HUES64 (cell line): ENCODE measurements at regions not wholly inside any gene's neighbourhood (a gene's known extent, or its start where the extent isn't known, plus 50 kb on each side); places are given as distances from the start of the nearest gene placed in this dataset.
"Not testable (repeated sequence)": the region's sequence is repeated elsewhere in the genome, so short reads cannot be mapped to it uniquely, and the experiment has no call there.

Source experiments
- H3K27ac ChIP-seq: 2 replicates; pipeline ENCODE4 v1.7.0; 2013; ENCODE audit warnings: low read depth, low read length, inconsistent platforms
- H3K27me3 ChIP-seq: 2 replicates; pipeline ENCODE4 v1.6.1; 2013; ENCODE audit warnings: mild to moderate bottlenecking, low read length; ENCODE audit not compliant: insufficient read depth
- H3K36me3 ChIP-seq: 2 replicates; pipeline ENCODE4 v1.6.1; 2013; ENCODE audit warnings: mild to moderate bottlenecking, low read length; ENCODE audit not compliant: insufficient read depth
- H3K4me1 ChIP-seq: 2 replicates; pipeline ENCODE4 v1.6.1; 2013; ENCODE audit warnings: mild to moderate bottlenecking, low read length, moderate library complexity; ENCODE audit not compliant: insufficient read depth
- H3K4me3 ChIP-seq: 2 replicates; pipeline ENCODE4 v1.5.1; 2013; ENCODE audit warnings: mild to moderate bottlenecking, low read length, moderate library complexity
- H3K9ac ChIP-seq: 2 replicates; pipeline ENCODE4 v1.6.1; 2013; ENCODE audit warnings: mild to moderate bottlenecking, low read depth, low read length
- H3K9me3 ChIP-seq: 2 replicates; pipeline ENCODE4 v1.6.1; 2013; ENCODE audit warnings: low read depth, low read length; ENCODE audit not compliant: insufficient read depth
- WGBS: fragments of 150-250, 120-280 bp; methylation state at CpG from one replicate; pipeline ENCODE4 v1.1.7; 2013; ENCODE audit warnings: missing lambda C conversion rate; 5-methylcytosine and 5-hydroxymethylcytosine counted together

DNA sequence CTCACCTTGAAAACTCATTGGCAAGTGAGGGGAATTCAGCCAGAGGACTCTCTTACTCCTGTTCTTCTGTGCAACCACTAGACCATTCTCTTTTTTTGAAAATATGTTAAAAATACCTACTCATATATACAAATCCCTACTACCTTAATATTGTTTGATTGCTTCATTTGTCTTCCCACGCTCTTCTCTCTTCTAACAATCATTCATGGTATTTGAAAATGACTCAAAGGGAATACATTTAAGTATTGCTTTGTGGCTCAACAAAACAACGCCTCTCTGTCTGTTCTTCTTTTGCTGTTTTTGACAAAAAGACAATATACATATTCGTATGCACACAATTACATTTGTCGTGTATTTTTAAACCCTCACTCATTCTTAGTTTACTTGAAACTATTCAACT, 589.4 kb downstream of the ANKRD50 start:
- H3K27ac ChIP-seq: no peak overlapping the region
- no peak overlapping the region for H3K4me3 ChIP-seq
- H3K4me1 ChIP-seq: no peaks in the 10 kb centered on the region
- H3K36me3 ChIP-seq: no peaks in the 10 kb centered on the region
- no peak overlapping the region for H3K9ac ChIP-seq
- 92% methylated on average over 4 of the region's 4 CpGs for WGBS
- H3K27me3 ChIP-seq: no peaks in the 10 kb centered on the region
- no peaks in the 10 kb centered on the region for H3K9me3 ChIP-seq

DNA sequence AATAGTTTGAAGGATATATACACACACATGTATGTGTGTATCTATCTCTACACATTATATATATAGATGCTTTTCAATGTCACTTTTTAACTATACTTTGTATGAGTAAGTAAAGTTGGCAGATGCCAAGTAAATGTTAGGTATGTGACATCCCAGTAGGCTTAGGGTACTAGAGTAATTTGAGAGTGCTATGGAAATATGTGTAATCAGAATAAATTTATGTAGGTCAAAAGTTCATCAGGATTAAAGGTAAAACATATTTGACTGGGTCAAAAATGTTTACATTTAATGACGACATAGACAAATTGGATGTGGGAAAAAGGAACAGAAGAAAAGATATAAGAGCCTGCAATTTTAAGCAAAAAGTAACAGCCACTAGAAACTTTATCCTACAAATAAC, 588.8 kb downstream of the ANKRD50 start:
- no peak overlapping the region for H3K27ac ChIP-seq
- H3K4me1 ChIP-seq: no peaks in the 10 kb centered on the region
- 100% methylated on average over 1 of the region's 1 CpG for WGBS
- no peak overlapping the region for H3K4me3 ChIP-seq
- H3K9me3 ChIP-seq: no peaks in the 10 kb centered on the region
- no peaks in the 10 kb centered on the region for H3K36me3 ChIP-seq
- H3K27me3 ChIP-seq: no peaks in the 10 kb centered on the region
- no peak overlapping the region for H3K9ac ChIP-seq

DNA sequence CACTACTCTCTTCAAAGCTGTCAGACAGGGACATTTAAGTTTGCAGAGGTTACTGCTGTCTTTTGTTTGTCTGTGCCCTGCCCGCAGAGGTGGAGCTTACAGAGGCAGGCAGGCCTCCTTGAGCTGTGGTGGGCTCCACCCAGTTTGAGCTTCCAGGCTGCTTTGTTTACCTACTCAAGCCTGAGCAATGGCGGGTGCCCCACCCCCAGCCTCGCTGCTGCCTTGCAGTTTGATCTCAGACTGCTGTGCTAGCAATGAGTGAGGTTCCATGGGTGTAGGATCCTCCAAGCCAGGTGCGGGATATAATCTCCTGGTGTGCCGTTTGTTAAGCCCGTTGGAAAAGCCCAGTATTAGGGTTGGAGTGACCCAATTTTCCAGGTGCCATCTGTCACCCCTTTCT, 581.2 kb downstream of the ANKRD50 start:
- H3K27me3 ChIP-seq, H3K27ac ChIP-seq, H3K36me3 ChIP-seq, H3K9ac ChIP-seq, H3K4me3 ChIP-seq, H3K4me1 ChIP-seq: not testable (repeated sequence)
- H3K9me3 ChIP-seq: peaks cover 24% of the 10 kb centered on the region
- 93% methylated on average over 6 of the region's 6 CpGs for WGBS

DNA sequence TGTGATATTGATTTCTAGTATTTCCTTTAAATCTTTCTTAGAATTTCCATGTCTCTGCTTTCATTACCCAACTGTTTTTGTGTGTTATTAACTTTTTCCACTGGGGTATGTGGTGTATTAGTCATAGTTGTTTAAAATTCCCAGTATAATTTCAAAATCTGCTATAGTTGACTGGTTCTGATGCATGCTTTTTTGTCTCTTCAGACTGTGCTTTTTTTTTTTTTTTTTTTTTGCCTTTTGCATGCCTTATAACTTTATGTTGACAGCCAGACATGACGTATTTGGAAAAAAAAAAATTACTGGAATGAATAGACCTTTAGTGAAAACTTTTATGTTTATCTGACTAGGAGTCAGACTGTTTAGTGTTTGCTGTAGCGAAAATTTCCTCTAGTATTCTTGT, 580.4 kb downstream of the ANKRD50 start:
- no peak overlapping the region for H3K4me3 ChIP-seq
- no peaks in the 10 kb centered on the region for H3K27me3 ChIP-seq
- H3K27ac ChIP-seq: no peak overlapping the region
- peaks cover 24% of the 10 kb centered on the region for H3K9me3 ChIP-seq
- H3K9ac ChIP-seq: no peak overlapping the region
- WGBS: 70% methylated on average over 2 of the region's 2 CpGs
- H3K36me3 ChIP-seq: no peaks in the 10 kb centered on the region
- no peaks in the 10 kb centered on the region for H3K4me1 ChIP-seq

DNA sequence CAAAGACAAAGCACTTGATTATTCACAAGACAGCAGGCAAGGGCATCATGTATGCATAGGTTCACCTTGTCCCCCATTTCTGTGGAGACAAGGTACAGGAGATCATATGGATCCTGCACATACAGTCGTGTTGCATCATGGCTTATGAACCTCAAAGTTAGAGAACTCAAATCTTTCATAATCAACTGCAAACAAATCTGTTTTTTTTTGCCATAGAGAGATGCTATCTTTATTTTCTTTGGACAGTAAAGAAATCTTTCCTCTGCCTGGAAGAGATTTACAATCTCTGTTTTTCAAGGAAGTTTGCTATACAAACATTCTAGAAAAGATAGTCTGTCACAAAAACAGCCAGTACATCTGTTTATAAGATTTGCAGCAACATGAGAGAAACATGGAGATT, 578.8 kb downstream of the ANKRD50 start:
- H3K4me3 ChIP-seq: no peak overlapping the region
- peaks cover 24% of the 10 kb centered on the region for H3K9me3 ChIP-seq
- no peaks in the 10 kb centered on the region for H3K27me3 ChIP-seq
- H3K9ac ChIP-seq: no peak overlapping the region
- no peaks in the 10 kb centered on the region for H3K4me1 ChIP-seq
- H3K27ac ChIP-seq: no peak overlapping the region
- no peaks in the 10 kb centered on the region for H3K36me3 ChIP-seq
- 82% methylated on average over 1 of the region's 1 CpG for WGBS

DNA sequence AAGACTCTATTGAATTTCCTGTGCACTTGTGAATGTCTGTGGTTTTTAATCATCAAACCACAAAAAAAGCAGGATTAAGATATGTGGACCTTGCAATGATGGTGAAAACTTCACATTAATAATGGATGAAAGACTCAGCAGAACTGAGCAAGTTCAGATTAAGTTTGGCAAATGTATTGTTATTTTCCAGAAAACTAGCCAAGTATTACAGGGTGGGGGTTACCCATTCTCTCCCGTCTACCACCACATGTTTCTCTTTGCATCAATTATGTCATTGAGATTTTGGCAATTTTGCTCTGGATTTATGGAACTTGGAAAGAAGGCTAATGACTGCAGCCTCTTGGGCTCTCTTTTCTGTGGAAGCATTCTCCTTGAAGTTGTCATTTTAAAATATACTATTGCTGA, 577.1 kb downstream of the ANKRD50 start:
- Histone ChIP-seq H3K36me3 (no peaks in the 10 kb centered on the region), H3K9ac (no peak overlapping the region), H3K27ac (no peak overlapping the region), H3K27me3 (no peaks in the 10 kb centered on the region), H3K9me3 (peaks cover 24% of the 10 kb centered on the region), H3K4me3 (no peak overlapping the region), H3K4me1 (no peaks in the 10 kb centered on the region)
- 88% methylated on average over 1 of the region's 1 CpG for WGBS

DNA sequence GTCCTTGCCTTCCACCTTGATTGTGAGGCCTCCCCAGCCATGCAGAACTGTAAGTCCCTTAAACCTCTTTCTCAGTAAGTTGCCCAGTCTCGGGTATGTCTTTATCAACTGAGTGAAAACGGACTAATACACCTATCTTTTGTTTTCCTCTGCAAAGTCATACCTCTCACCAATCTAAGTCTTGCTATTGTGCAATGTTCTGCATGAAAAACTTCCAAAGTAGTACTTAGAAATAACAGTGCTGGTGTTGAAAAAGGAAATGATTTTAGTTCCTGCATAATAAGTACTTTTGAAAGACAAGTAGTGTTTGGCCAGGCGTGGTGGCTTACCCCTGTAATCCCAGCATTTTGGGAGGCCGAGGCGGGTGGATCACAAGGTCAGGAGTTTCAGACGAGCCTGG, 573.5 kb downstream of the ANKRD50 start:
- H3K4me1 ChIP-seq: no peaks in the 10 kb centered on the region
- H3K9me3 ChIP-seq: no peaks in the 10 kb centered on the region
- no peak overlapping the region for H3K27ac ChIP-seq
- no peak overlapping the region for H3K4me3 ChIP-seq
- WGBS: 96% methylated on average over 6 of the region's 6 CpGs
- H3K27me3 ChIP-seq: no peaks in the 10 kb centered on the region
- H3K9ac ChIP-seq: no peak overlapping the region
- no peaks in the 10 kb centered on the region for H3K36me3 ChIP-seq

DNA sequence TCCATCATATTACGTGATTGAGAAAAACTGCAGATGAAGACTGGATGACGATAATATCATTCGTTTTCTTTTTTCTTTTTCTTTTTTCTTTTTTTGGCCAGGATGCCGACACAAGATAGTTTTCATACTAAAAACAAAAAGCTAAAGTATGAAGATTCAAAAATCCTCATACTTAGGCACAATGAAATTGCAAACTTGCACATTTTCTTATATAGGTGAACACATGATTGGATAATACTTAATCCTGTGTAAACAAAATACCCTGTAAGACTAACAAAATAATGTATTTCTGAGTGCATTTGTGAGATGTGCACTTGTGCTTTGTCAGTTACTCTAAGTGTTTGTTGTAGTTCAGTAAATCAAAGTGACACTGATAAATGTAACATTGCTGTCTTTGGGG, 568.9 kb downstream of the ANKRD50 start:
- Histone ChIP-seq H3K27ac (no peak overlapping the region), H3K9ac (no peak overlapping the region), H3K4me1 (no peaks in the 10 kb centered on the region), H3K9me3 (no peaks in the 10 kb centered on the region), H3K4me3 (no peak overlapping the region), H3K27me3 (no peaks in the 10 kb centered on the region), H3K36me3 (no peaks in the 10 kb centered on the region)
- 98% methylated on average over 4 of the region's 4 CpGs for WGBS

DNA sequence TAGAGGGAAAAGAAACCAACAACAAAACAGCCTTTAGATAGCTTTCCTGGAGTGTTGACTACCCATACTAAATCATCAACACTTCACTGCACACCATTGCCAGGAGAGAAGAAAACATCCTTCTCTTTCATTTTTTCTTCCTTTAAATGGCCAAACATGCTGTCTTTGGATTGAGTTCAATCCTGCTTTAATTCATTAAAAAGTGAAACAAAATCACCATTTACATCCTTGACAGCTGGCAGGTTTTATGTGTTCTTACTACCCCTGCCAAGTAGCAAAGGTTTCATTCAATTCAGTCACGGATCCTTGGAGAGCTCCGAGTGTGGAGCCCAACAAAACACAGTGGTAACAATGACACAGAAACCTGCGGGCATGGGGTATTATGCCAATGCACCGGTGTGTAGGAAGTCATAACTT, 568.3 kb downstream of the ANKRD50 start:
- Histone ChIP-seq H3K4me3 (no peak overlapping the region), H3K9ac (no peak overlapping the region), H3K27me3 (no peaks in the 10 kb centered on the region), H3K4me1 (no peaks in the 10 kb centered on the region), H3K36me3 (no peaks in the 10 kb centered on the region), H3K27ac (no peak overlapping the region), H3K9me3 (no peaks in the 10 kb centered on the region)
- 97% methylated on average over 4 of the region's 4 CpGs for whole genome bisulfite sequencing

DNA sequence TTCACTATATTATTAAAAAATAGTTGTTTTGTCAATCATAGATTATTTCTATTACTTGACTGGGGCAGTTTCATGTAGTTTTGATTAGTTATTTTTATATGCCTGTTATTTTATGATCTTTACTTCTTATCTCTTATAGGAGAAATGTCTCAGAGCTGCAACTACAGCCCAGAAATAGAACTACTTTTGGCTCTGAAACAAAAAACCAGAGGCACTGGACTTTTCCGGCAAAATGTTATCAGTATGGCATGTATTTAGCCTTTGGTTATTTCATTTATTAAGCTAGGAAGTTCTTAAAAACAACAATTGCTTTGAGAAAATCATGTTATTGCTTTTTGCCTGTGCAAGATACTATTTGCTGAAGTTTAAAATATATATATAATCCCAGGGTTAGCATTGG, 566.5 kb downstream of the ANKRD50 start:
- Histone ChIP-seq H3K4me3 (no peak overlapping the region), H3K9ac (no peak overlapping the region), H3K27me3 (no peaks in the 10 kb centered on the region), H3K36me3 (no peaks in the 10 kb centered on the region), H3K4me1 (no peaks in the 10 kb centered on the region), H3K9me3 (no peaks in the 10 kb centered on the region), H3K27ac (no peak overlapping the region)
- 94% methylated on average over 1 of the region's 1 CpG for WGBS

DNA sequence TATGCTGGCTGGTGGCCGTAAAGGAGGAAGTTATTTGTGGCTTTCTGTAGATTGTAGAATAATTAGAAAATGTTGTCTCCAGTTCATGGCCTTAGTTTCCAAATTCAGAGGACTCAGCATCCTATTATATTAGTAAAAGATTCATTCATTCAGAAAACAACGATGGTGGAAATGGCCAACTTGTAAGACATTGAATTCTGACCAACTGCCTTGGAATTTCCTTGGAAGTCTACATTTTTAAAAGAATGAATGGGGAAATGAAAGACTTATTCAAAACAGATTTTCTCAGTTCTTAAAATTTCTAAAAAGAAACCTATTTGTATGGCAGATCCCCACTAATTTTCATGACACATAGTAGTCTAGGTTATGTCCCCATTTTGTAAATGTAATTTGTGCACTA, 561.5 kb downstream of the ANKRD50 start:
- no peaks in the 10 kb centered on the region for H3K4me1 ChIP-seq
- no peak overlapping the region for H3K4me3 ChIP-seq
- WGBS: 89% methylated on average over 1 of the region's 2 CpGs
- H3K9me3 ChIP-seq: no peaks in the 10 kb centered on the region
- H3K27ac ChIP-seq: no peak overlapping the region
- no peaks in the 10 kb centered on the region for H3K36me3 ChIP-seq
- H3K9ac ChIP-seq: no peak overlapping the region
- no peaks in the 10 kb centered on the region for H3K27me3 ChIP-seq

DNA sequence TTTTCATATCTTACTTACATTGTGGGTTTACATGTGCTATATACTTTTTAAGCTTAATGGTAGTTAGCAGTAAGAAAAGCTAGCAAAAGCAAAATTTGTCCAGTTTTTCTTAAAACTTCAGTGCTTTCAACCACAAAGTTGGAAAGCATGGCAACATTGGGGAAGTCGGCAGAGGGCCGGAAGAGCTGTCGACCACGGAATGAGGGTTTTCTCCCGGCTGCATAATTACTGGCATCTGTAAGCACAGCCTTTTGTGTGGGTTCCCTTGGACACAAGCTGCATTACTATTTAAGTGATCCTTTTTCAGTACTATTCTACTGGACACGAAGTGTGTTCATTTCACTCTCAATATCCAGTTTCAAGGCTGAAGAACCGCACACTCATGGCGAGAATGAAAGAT, 560.4 kb downstream of the ANKRD50 start:
- 92% methylated on average over 8 of the region's 8 CpGs for WGBS
- Histone ChIP-seq H3K4me1 (no peaks in the 10 kb centered on the region), H3K4me3 (no peak overlapping the region), H3K9me3 (no peaks in the 10 kb centered on the region), H3K9ac (no peak overlapping the region), H3K27ac (no peak overlapping the region), H3K27me3 (no peaks in the 10 kb centered on the region), H3K36me3 (no peaks in the 10 kb centered on the region)
